ENCODE measurements at regions not wholly inside any gene's neighbourhood (a gene's known extent, or its start where the extent isn't known, plus 50 kb on each side); places are given as distances from the start of the nearest gene placed in this dataset.

DNA sequence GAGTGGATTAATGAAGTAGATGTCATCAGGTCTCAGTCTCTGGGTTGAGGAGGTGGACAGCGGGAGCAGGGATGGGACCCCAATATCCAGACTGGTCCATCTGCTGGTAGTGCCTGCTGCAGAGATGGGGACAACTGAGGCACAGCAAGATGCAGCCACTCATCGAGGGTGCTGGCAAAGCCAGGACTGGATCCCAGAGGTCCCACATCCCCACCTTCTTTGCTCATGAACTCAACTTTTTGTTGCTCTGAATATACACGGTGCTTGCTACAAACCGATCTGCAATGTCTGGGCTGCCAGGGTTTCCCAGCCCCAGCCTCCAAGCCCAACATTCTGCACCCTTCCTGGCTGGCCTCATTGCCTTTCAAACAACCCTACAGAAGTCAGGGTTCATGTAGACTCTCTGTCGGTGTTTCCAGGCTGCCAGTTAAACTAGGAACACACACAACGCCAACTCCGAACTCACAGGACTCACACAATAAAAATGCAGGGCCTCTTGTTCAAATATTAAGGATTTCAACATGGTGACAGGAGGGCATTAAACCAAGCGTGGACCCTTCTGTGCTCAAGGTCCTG is 168.2 kb downstream of the MN1 start:
- DNase-seq = no peak

DNA sequence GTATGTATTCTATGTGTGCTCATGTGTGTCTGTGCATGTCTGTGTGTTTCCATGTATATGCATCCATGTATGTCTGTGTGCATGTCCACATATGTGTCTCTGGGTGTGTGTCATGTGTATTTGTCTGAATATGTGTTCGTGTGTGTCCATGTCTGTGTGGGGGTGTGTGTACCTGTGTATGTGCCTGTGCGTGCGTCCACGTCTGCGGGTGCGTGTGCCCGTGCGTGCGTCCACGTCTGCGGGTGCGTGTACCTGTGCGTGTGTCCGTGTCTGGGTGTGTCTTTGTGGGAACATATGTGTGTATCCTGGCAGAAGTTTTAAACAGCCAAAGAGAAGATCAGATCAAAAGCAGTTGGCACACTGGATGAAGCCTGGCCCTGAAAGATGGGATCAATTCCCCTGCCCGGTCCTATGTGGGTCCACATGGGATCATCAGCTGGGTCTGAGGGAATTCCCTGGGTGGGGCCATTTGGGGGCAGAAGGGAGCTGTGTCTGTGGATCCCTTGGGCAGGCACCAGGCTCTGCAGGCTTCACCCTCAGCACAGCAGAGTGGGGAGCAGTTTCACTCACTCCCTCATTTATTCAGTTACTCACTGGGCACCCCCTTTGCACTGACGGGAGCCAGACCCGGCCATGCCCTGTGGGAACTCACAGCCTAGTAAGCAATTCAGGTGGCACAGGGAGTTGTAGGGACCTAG is 167.4 kb downstream of the MN1 start:
- no peak for DNase-seq

DNA sequence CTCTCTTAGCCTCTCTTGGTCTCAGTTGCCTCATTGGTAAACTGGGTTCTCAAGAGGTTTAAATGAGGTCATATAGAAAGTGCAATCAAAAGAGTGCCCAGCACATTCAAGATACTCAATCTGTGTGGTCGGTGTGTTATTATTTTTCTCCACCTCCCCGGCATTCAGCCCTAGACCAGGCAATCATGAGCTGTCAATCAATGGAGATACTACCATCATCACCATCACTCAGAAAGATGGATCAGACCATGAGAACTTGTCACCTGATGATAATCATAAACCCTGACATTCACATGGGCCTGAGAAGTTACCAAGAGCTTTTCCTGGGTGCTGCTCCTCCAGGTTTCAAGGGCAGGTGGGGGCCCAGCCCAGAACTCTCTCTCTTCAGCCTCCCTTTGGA is 166.1 kb downstream of the MN1 start:
- no peak for DNase-seq

DNA sequence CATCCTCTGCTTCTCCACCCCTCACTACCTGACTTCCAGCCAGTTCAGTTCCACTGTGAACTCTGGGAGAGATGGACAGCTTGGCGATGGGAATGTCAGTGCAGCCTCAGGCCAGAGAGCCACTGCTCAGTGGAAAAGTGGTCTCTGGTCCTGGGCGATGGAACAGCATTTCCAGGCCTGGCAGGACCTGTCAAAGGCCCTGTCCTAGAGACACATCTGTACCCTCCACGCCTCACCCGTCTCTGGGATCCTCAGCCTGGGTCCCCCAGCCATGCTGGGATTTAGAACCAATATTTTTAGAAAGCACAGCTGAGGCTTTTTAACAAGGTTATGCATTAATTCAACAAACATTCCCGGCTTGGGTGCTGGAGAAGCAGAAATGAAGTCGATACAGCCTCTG is 165.7 kb downstream of the MN1 start:
- DNase-seq = no peak

DNA sequence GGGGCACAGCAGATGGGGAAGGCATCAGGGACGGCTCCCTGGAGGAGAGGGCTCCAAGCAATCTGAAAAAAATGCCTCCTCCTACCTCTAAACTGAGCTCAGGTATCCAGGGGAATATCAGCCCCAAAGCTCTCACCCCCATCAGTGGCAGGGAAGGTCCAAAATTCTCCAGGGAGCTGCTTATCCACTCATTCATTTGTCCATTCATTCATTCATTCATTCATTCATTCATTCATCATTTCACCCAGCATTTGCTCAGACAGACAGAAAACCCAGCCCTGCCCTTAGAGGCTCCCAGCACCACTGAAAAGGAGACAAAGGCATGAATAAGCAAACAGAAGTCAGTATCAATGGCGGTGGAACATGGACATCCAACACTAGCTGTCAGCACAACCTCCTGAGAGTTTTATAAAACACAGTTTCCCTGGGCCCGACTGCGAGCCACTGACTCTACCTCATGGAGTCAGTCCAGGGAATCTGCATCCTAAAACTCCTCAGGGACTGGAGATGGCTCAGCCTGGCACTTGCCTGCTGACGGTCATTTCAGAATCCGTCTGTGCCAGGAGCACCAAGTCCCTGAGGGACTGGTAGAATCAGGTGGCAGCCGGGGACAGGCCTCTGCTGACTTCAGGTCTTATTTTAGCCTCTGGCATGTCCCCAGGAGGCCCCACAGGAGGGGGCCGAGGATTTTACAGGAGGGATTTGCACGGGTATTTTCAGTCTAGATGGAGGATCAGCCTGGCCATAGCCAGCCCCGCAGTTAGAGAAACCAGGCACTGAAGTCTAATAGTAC is 164.6 kb downstream of the MN1 start:
- DNase-seq = no peak

DNA sequence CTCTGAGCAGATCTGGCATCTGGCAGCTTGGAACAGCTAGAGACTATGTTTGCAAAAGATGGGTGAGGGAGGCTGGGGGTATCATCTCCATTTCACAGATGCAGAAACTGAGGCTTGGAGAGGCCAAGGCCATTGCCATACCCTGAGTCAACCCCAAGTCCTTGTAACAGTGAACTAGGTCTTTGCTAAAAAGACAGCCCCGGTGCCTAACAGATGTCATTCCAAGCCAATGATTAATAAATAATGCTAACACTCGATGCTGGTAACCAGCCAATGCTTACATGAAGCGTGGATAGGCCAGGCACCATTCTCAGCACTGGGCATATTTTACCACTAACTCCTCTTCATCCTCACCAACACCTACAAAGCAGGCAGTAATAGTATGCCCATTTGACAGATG is 164.0 kb downstream of the MN1 start:
- no peak for DNase-seq

DNA sequence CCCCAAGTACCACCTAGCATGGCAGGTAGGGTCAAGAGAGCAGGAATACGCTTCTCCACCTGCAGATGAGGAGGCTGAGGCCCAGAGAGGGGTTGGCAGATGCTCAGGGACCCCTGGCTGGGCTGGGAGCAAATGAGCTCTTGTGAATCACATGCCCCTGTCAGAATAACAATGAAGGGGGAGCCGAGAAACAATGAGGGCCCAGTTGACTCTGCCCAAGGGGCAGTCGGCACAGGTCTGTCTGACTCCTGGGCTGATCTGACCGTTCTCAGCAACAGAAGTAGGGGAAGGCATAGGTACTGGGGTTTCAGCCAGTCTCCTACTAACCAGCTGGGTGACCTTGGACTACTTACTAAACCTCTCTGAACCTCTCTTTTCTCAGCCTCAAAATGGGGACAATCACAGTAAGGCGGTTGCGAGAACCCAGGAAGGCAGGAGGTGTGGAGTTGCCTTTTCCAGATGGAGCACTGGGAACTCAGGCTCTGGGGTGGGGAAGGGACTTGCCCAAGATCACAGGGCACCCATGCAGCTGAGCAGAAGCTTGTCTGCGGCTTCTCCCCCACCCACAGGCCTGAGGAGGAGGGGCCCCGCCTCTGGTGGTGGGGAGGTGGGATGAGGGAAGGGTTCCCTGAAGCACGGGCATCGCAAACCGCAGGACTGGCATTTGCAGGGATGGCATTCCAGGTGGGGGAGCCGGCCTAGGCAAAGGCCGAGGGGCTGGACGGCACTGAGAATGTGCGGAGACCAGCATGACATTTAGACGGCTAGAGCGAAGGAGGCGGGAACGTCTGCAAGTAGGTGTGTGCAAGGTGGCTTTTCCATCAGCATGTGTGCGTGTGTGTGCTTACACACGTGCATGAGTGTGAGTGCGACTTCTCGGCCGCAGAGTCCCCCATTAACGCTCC is 163.0 kb downstream of the MN1 start:
- no peak for DNase-seq

DNA sequence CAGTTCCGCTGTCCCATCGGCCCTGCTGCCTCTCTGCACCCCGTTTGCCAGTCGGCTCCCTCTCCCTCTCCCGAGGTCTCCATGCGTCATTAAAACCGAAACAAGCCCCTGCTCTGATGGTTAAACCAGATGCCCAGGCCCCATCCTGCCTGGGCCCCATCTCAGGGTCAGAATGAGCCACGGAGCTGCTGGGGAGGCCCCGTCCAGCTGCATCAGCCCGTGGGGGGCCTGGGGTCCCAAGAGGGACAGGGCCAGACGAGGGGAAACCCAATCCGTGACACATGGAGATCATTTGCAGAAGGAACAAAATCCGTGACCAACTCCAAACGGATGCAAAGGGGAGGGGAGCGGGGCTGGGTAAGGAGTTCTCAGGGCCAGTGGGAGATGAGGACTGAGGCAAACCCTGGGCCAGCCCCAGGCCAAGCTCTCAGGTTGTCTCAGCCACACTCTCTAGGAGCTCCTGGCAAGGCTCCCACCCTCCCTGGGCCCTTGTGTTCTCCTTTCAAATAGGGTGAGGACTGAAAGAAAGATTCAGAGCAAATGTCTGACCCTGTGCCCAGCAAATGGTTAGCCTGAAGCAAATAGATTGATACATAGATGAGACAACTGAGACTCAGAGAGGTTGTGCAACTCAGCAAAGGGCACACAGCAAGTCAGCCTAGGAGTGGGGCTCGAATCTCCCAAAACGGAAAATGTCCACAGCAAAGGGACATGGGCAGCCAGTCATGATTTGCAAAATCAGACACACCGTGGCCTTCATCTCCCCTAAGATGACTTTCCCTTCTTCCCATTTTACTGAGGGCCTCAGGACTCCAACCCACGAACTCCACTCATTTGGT is 162.1 kb downstream of the MN1 start:
- DNase-seq = no peak

DNA sequence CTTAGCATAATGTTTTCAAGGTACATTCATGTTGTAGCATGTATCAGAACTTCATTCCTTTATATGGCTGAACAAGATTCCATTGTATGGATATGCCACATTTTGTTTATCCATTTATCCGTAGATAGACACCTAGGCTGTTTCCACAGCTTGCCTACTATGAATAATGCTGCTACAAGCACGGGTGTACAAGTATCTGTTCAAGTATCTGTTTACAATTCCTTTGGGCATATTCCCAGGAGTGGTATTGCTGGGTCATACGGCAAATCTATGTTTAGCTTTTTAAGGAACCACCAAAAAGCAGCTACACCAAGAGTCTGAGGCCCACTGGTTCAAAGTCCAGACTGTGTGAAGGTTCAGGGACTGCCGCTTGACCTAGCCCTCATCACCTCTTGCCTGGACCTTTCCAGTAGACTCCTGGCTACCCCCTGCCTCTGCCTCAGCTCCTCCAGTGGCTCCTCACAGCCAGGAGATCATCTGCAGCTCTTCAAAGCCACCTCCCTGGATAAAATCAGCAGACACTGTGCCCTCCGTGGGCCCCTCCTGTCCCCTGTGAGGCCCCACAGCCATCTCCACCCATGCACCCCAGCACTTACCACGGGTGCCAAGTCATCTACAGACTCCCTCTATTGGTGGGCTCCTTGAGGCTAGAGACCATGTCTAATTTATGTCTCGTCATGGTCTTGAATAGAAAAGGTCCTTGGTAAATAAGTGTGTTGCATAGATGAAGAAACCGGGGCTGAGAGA is 160.3 kb downstream of the MN1 start:
- DNase-seq = no peak

DNA sequence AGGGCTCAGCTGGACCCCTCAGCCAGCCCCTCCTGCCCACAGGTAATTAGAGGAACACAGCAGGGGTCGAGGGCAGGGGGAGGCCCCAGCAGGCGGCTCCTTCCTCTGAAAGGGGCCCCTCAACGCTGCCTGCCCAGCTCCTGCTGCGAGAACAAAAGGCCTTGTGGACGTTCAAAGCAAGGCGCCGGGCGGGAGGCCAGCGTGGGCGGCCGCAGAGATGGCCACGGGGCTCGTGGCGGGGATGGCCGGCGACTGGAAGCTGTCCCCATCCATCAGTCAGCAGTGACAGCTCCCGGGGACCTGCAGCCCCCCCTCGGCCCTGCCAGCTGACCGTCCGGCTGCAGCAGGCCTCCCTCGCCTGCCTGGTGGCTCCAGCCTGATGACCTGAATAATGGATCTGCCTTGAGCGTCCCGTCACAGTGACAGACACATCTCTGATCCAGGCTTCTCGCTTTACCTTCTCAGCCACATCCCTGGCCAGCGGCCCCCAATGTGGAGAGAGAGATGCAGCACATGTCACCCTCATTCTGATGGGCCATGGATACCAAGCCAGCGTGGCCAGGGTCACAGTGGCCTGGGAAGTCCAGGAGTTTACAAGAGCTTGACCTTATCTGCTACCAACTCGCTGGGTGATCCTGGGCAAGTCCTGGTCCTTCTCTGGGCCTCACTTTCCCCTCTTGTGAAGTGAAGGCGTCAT is 159.3 kb downstream of the MN1 start:
- no peak for DNase-seq

DNA sequence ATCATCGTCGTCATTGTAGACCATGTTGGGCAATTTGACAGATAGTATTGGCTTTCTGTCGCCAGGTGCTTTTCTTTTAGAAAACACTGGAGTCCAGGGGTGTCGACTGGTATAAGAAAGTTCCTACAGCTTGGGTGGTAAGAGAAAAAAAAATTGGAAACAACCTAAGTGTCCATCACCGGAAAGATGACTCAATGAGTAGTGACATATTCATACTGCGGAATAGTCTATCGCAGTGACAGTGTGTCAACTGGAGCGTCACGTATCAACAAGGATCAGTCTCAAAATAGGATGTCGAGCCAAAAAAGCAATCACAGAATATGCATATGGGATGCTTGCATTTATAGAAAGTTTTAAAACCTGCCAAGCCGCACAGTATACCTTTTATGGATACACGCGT is 157.6 kb downstream of the MN1 start:
- DNase-seq = no peak

DNA sequence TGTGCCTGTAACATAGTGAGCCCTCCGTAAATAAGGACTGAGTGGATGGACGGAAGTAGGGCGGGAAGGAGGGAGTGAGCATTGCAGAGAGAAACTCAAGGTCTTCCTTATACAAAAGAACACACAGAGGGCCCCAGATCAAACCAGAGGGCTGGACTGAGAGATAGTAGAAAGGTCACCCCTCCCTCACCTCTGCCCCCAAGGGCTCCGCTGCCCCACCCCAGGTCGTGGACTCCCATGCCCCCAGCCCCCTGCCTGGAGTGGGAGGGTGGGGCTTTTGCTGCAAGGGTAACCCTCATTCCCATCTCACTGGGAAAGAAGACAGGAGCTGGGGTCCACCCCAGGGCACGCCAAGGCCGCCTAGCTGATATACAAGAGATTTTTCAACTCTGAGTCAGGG is 157.0 kb downstream of the MN1 start:
- DNase-seq = no peak

DNA sequence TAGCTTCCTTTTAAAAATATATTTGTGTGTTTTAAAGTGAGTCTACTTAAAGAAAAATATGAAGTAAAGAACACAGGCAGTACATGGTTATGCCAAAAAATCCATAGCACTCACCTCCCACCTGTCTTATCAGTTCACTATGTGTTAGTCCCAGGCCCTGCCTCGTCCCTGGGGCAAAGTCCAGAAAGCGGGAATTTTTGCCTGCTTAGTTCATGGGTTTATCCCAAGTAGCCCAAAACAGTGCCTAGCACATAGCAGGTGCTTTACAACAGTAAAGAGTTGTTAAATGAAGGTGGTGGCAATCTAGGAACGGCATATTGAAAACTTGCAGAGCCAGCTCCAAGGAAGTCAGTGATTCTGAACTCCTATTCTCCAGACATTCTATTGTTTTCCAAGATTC is 154.0 kb downstream of the MN1 start:
- no peak for DNase-seq

DNA sequence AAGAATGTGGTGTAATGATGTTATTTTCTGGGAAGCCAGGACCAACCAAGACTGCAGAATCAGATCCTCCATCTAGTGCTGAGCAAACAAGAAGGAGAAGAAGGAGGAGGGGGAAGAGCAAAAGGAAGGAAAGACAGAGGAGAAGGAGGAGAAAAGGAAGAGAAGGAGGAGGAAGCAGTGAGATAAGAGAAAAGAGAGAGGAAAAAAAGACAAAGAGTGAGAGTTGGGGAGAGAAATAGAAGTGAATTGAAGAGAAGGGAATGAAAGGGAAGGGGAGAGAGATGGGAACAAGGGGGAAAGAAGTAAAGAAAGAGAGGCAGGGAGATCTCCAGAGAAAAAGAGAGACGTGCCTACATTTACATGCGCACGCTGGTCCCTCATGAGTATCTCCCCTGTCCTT is 153.5 kb downstream of the MN1 start:
- DNase-seq = no peak

DNA sequence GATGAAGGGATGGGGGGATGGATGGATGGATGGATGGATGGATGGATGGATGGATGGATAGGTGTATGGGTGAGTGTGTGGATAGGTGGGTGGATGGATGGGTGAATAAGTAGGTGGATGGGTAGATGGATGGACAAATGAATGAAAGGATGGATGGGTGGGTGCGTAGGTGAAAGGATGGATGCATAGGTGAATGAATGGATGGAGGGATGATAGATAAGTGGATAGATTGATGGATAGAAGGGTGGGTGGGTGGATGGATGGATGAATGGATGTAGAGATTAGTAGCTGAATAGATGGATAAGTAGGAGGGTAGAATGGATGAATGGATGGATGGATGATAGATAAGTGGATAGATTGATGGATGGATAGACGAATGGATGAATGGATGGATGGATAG is 152.7 kb downstream of the MN1 start:
- DNase-seq = no peak

DNA sequence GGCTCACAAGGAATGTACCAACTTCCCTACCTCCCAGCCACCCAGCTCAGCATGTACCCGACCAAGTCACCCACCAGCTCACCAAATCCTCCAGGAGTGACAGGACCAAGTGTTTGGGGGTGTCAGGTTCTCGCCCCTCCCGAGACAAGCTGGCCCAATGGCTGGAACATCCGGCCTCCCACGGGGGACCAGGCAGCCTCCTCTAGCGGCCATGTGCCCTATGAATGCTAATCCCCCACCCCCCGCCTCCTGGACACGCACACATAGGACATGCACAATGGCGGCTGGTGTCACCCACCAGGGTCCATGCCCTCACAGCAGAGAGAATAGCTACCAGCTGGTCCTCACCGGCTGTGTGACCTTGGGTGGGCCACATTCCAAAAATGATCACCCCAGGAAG is 151.0 kb downstream of the MN1 start:
- DNase-seq = no peak

DNA sequence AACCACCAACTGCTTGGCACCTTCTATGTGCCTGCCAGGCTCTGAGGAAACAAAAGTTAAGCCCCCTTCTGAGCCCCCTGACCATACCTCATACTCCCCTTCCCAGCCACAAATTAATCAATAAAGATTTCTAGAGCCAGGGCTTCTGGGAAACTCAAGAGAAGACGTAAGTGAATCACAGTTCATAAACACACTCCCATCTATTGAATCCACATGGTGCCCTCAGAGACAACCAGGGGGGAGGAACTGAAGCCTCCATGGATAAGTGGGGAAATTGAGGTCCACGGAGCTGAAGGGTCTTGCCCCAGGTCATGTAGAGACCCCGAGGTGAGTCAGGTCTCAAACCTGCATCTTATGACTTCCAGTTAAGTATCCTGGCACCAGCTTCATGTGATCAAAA is 150.6 kb downstream of the MN1 start:
- no peak for DNase-seq

DNA sequence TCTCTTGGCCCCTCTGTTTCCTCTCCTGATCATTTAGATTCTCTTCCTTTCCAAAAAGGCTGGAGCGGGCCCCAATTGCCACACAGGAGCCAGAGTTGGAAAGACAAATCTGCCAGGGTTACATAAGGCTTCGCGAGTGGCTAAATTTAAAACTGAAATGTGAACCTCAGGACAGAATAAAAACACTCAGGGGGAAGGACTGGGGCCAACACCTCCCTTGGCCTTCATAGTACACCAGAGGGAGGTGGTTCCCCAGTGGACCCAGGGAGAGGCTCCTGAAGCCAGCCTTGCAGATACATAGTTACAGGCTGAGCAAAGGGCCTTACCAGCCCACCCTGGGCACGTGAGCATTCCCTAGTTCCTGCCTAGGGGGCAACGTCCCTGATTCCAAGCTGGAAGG is 150.1 kb downstream of the MN1 start:
- DNase-seq = no peak

DNA sequence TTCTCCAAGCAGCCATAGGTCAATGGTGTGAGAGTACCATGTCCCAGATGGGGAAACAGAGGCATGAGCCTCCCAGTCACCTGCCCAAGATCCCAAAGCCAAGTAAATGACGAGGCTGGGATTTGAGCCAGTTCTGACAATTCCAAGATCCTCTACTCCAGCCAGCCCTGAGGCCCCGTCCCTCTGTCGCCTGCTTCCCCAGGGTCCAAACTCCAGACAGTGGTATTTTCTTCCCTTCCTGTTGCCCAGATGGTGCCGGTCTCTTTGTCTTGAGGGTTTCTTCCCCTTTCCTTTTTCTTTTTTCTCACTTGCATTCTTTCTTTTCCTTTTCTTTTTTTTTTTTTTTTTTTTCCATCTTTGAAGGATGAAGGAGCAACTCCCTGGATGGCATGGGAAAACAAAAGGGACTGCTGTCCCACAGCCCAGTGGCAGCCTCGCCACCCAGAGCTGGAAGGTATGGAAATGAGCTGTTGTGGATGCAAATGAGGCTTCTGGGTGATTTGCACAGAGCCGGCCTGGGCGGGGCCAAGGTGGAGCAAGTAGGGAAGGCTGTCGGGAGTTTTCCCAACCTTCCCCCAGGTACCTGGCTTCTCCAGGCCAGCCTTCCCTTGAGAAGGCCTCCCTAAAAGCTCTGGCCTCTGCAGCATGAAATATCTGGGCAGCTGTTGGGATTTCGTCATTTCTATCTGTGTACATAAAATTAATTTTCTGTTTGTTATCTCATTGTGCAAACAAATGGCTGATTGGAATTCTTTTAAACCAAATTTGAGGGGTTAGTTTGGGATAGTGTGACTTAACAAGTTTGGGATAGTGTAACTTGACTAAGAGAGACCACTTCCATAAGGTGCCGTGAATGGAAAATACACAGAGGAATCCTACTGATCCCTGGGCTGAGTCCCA is 146.8 kb downstream of the MN1 start:
- no peak for DNase-seq
